Lower leg skin (tissue), 3 donors: ENCODE measurements at regions not wholly inside any gene's neighbourhood (a gene's known extent, or its start where the extent isn't known, plus 50 kb on each side); places are given as distances from the start of the nearest gene placed in this dataset.

Source experiments
- CTCF ChIP-seq, 3 donors: fragments of 450-650 bp; IDR thresholded peaks; one replicate each; pipeline ENCODE4 v1.5.1; 2016; ENCODE audit warnings: antibody characterized with exemption in 3 of 3, mild to moderate bottlenecking in 3 of 3, moderate library complexity in 2 of 3
- POLR2A ChIP-seq, 2 donors: fragments of 450-650 bp; IDR thresholded peaks; one replicate each; pipeline ENCODE4 v1.6.1; 2016 to 2017; ENCODE audit warnings: antibody characterized with exemption in 2 of 2, mild to moderate bottlenecking in 1 of 2, moderate library complexity in 1 of 2

GRCh38 chr13:74000876-74001275, 133.3 kb downstream of the KLF12 start:
- TF ChIP-seq CTCF (IDR thresholded peaks at IDR 0.05) = no peak
- no peak for TF ChIP-seq POLR2A (IDR thresholded peaks at IDR 0.05)
